ENCODE measurements at regions not wholly inside any gene's neighbourhood (a gene's known extent, or its start where the extent isn't known, plus 50 kb on each side); places are given as distances from the start of the nearest gene placed in this dataset.

- TF ChIP-seq HOXB13 (CRISPR knock-in tag; IDR thresholded peaks at IDR 0.05; ENCODE audit: low read depth): no peak
- no peak for TF ChIP-seq JUN (IDR thresholded peaks at IDR 0.05)
- no peak for TF ChIP-seq ZFP36 (IDR thresholded peaks at IDR 0.05; ENCODE audit: borderline replicate concordance, partially characterized antibody)
- TF ChIP-seq REST (IDR thresholded peaks at IDR 0.05): no peak
- no peak for TF ChIP-seq HES2 (IDR thresholded peaks at IDR 0.05)
- no peak for TF ChIP-seq POLR2AphosphoS2 (conservative IDR thresholded peaks at IDR 0.05; ENCODE audit: low read length)
- no peak for TF ChIP-seq TFCP2L1 (CRISPR knock-in tag; IDR thresholded peaks at IDR 0.05)
- TF ChIP-seq SMC3 (IDR thresholded peaks at IDR 0.05): no peak
- no peak for TF ChIP-seq POLR2A (IDR thresholded peaks at IDR 0.05; ENCODE audit: low read length)
- no peak for TF ChIP-seq BCL3 (IDR thresholded peaks at IDR 0.05)
- TF ChIP-seq ELK1 (IDR thresholded peaks at IDR 0.05; ENCODE audit: low read depth, low read length): no peak
- no peak for TF ChIP-seq KDM5A (IDR thresholded peaks at IDR 0.05)
- peak in 1 of 2 experiments; percentile 19; a peak in 2 of 6 replicates for ATAC-seq
- Histone ChIP-seq H3K4me3 (no peak overlapping the region), H3K4me2 (no peak overlapping the region), H3K27ac (no peak overlapping the region), H3K9me3 (no peaks in the 10 kb centered on the region), H3K4me1 (no peaks in the 10 kb centered on the region)
- WGBS (ENCODE audit: missing lambda C conversion rate): 61% methylated on average over 21 of the region's 40 CpGs
- ChIA-PET CTCF (no interaction called here), POLR2A (no interaction called here)
- no peak for DNase-seq (ENCODE audit: low read depth in 1 of 2, low spot score in 1 of 2)
- no peak for FAIRE-seq
Observed at GRCh38 chr10:131748831-131749766, 151.7 kb upstream of the PPP2R2D start.

GRCh38 chr10:131749767-131750142 is 151.1 kb upstream of the PPP2R2D start:
- CTCF ChIA-PET: no interaction called here
- 83% methylated on average over 7 of the region's 8 CpGs for WGBS (ENCODE audit: missing lambda C conversion rate)

More at GRCh38 chr10:131749767-131750142, 151.1 kb upstream of the PPP2R2D start:
- POLR2A ChIA-PET: no interaction called here
- Histone ChIP-seq H3K4me3 (no peak overlapping the region), H3K27ac (no peak overlapping the region), H3K4me2 (no peak overlapping the region), H3K4me1 (peaks cover under 1% of the 10 kb centered on the region), H3K9me3 (no peaks in the 10 kb centered on the region)
- TF ChIP-seq HMGXB4 (CRISPR knock-in tag; IDR thresholded peaks at IDR 0.05; ENCODE audit: borderline replicate concordance): no peak
- no peak for DNase-seq (ENCODE audit: low read depth in 1 of 2, low spot score in 1 of 2)
- no peak for ATAC-seq
- FAIRE-seq: no peak
